ENCODE measurements at regions not wholly inside any gene's neighbourhood (a gene's known extent, or its start where the extent isn't known, plus 50 kb on each side); places are given as distances from the start of the nearest gene placed in this dataset.

DNA sequence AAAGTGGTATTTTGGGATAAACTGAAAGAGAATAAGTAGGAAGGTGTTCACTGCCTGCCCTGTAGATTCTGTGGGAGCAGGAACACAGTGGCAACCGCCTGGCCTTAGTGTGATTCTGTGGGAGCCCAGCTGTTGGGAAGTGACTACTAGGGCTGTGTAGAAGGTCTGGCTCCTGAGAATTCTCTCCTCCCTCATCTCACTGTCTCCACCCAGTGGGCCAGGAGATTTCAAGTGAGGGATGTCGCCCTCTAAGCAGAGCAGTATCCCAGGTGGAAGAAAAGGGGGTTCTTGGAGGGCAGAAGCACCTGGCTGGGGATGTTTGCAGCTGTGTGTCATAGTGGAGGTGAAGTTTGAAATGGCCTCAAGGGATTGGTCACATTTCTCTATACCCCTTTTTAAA is 113.7 kb downstream of the TBC1D30 start:
- no peak overlapping the region for H2AFZ ChIP-seq (ENCODE audit: insufficient read depth, low read depth, low read length, poor library complexity, severe bottlenecking)
- no peak overlapping the region for H3K9ac ChIP-seq (ENCODE audit: insufficient read depth, low read length, poor library complexity, severe bottlenecking)
- H3K9me3 Mint-ChIP-seq = peaks cover 0 to 4% (median 0%) of the 10 kb centered on the region in 7 donors
- H3K27ac Mint-ChIP-seq = no peak overlapping the region
- H3K9me3 ChIP-seq (replicated peaks in 1 of 2; ENCODE audit: control insufficient read depth in 1 of 2, insufficient read depth in 1 of 2, low read length in 2 of 2) = no peaks in the 10 kb centered on the region
- H3K4me3 ChIP-seq (replicated peaks in 1 of 3; ENCODE audit: low read depth in 2 of 3, low read length in 3 of 3) = no peak overlapping the region
- no peak overlapping the region for H3K27ac ChIP-seq (ENCODE audit: low read depth in 1 of 2, low read length in 2 of 2)
- peaks cover 5 to 35% (median 12%) of the 10 kb centered on the region in 3 donors for H3K27me3 Mint-ChIP-seq (ENCODE audit: low read depth in 3 of 3)
- no peaks in the 10 kb centered on the region for H3K79me2 ChIP-seq (ENCODE audit: insufficient read depth, low read length)
- H3K36me3 ChIP-seq (replicated peaks in 1 of 2; ENCODE audit: control insufficient read depth in 1 of 2, insufficient read depth in 2 of 2, low read length in 2 of 2) = no peaks in the 10 kb centered on the region
- DNase-seq = no peak
- H3K27me3 ChIP-seq (ENCODE audit: control insufficient read depth in 2 of 2, insufficient read depth in 2 of 2, low read length in 2 of 2) = peaks cover 5 to 25% of the 10 kb centered on the region in 2 donors
- H3K4me3 Mint-ChIP-seq = no peak overlapping the region
- no peaks in the 10 kb centered on the region for H4K20me1 ChIP-seq (ENCODE audit: insufficient read depth, low read length)
- intact Hi-C loops (cut with micrococcal nuclease) = no loop called here
- WGBS (ENCODE audit: insufficient coverage) = no CpG with 5 or more reads among the region's 2 CpGs
- no peak overlapping the region for H3K4me2 ChIP-seq (replicated peaks; ENCODE audit: extremely low read depth, low read length, poor library complexity, severe bottlenecking)
- TF ChIP-seq, protein P1, sequence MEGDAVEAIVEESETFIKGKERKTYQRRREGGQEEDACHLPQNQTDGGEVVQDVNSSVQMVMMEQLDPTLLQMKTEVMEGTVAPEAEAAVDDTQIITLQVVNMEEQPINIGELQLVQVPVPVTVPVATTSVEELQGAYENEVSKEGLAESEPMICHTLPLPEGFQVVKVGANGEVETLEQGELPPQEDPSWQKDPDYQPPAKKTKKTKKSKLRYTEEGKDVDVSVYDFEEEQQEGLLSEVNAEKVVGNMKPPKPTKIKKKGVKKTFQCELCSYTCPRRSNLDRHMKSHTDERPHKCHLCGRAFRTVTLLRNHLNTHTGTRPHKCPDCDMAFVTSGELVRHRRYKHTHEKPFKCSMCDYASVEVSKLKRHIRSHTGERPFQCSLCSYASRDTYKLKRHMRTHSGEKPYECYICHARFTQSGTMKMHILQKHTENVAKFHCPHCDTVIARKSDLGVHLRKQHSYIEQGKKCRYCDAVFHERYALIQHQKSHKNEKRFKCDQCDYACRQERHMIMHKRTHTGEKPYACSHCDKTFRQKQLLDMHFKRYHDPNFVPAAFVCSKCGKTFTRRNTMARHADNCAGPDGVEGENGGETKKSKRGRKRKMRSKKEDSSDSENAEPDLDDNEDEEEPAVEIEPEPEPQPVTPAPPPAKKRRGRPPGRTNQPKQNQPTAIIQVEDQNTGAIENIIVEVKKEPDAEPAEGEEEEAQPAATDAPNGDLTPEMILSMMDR (IDR thresholded peaks at IDR 0.05) = no peak
- H3K4me1 Mint-ChIP-seq = no peaks in the 10 kb centered on the region
- no peaks in the 10 kb centered on the region for H3K4me1 ChIP-seq (ENCODE audit: control insufficient read depth in 1 of 2, insufficient read depth in 2 of 2, low read length in 2 of 2)
- H3K36me3 Mint-ChIP-seq = no peaks in the 10 kb centered on the region

DNA sequence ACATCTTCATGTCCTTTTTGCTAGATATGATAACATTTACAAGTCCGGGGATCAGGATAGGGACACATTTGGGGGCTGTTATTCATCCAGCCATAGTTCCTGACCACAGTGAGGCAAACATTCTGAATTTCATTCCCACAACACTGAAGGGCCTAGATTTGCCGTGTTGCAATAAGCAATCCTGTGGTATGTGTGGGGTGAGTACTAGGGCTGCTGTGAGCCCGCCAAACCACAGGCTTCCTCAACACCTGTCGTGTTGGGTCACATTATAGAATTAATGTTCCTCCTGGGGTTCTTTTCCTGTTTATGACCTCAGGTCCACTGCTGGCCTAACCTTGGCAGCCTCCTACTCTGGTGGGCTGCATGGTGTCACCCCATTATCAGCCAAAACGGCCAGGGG is 119.2 kb downstream of the TBC1D30 start:
- H3K36me3 ChIP-seq (replicated peaks in 1 of 2; ENCODE audit: control insufficient read depth in 1 of 2, insufficient read depth in 2 of 2, low read length in 2 of 2) = no peaks in the 10 kb centered on the region
- peaks cover 7 to 47% (median 30%) of the 10 kb centered on the region in 3 donors for H3K27me3 Mint-ChIP-seq (ENCODE audit: low read depth in 3 of 3)
- no peaks in the 10 kb centered on the region for H4K20me1 ChIP-seq (ENCODE audit: insufficient read depth, low read length)
- no peak for DNase-seq
- H3K79me2 ChIP-seq (ENCODE audit: insufficient read depth, low read length) = no peaks in the 10 kb centered on the region
- H3K4me1 ChIP-seq (ENCODE audit: control insufficient read depth in 1 of 2, insufficient read depth in 2 of 2, low read length in 2 of 2) = no peaks in the 10 kb centered on the region
- no peak overlapping the region for H3K9ac ChIP-seq (ENCODE audit: insufficient read depth, low read length, poor library complexity, severe bottlenecking)
- WGBS (ENCODE audit: insufficient coverage) = 0% methylated on average over 2 of the region's 5 CpGs
- no peaks in the 10 kb centered on the region for H3K9me3 ChIP-seq (replicated peaks in 1 of 2; ENCODE audit: control insufficient read depth in 1 of 2, insufficient read depth in 1 of 2, low read length in 2 of 2)
- H3K27me3 ChIP-seq (ENCODE audit: control insufficient read depth in 2 of 2, insufficient read depth in 2 of 2, low read length in 2 of 2) = peaks cover 16 to 32% of the 10 kb centered on the region in 2 donors
- peaks cover 0 to 7% (median 0%) of the 10 kb centered on the region in 7 donors for H3K9me3 Mint-ChIP-seq
- no peak overlapping the region for H3K27ac ChIP-seq (ENCODE audit: low read depth in 1 of 2, low read length in 2 of 2)
- TF ChIP-seq, protein P1 (IDR thresholded peaks at IDR 0.05) = no peak
- H3K4me3 Mint-ChIP-seq = no peak overlapping the region
- no peaks in the 10 kb centered on the region for H3K4me1 Mint-ChIP-seq
- no peak overlapping the region for H2AFZ ChIP-seq (ENCODE audit: insufficient read depth, low read depth, low read length, poor library complexity, severe bottlenecking)
- no peaks in the 10 kb centered on the region for H3K36me3 Mint-ChIP-seq
- H3K4me2 ChIP-seq (replicated peaks; ENCODE audit: extremely low read depth, low read length, poor library complexity, severe bottlenecking) = no peak overlapping the region
- H3K27ac Mint-ChIP-seq = no peak overlapping the region
- no peak overlapping the region for H3K4me3 ChIP-seq (replicated peaks in 1 of 3; ENCODE audit: low read depth in 2 of 3, low read length in 3 of 3)
- intact Hi-C loops (cut with micrococcal nuclease) = no loop called here
